GM21619 (cell line): ENCODE measurements at regions not wholly inside any gene's neighbourhood (a gene's known extent, or its start where the extent isn't known, plus 50 kb on each side); places are given as distances from the start of the nearest gene placed in this dataset.
A peak's percentile ranks its signal among the peaks of the same experiment; 100 is the strongest.

Source experiments
- ATAC-seq: cut with Tn5 transposase; IDR thresholded peaks from one replicate; pipeline ENCODE4 v1.9.1; 2021; ENCODE audit not compliant: unreplicated experiment

- ATAC-seq, result no peak
Measured at GRCh38 chr1:78351551-78352216, 139.1 kb upstream of the PTGFR start.

GRCh38 chr1:78355656-78356055 lies 135.1 kb upstream of the PTGFR start:
- ATAC-seq, result no peak

- ATAC-seq, result peak; percentile 56
Measured at GRCh38 chr1:78358165-78358564, 132.6 kb upstream of the PTGFR start.

- no peak for ATAC-seq
Measured at GRCh38 chr1:78359666-78360065, 131.1 kb upstream of the PTGFR start.

- no peak for ATAC-seq
Measured at GRCh38 chr1:78360584-78360983, 130.2 kb upstream of the PTGFR start.

GRCh38 chr1:78367700-78368099 lies 123.1 kb upstream of the PTGFR start:
- no peak for ATAC-seq

- no peak for ATAC-seq
Measured at GRCh38 chr1:78369546-78369945, 121.2 kb upstream of the PTGFR start.

GRCh38 chr1:78370356-78370755 lies 120.4 kb upstream of the PTGFR start:
- peak; percentile 78 for ATAC-seq

GRCh38 chr1:78370779-78371482 lies 119.8 kb upstream of the PTGFR start:
- ATAC-seq, result peak; percentile 75

GRCh38 chr1:78373676-78374075 lies 117.1 kb upstream of the PTGFR start:
- no peak for ATAC-seq

GRCh38 chr1:78375996-78376395 lies 114.8 kb upstream of the PTGFR start:
- ATAC-seq, result no peak

- ATAC-seq, result peak; percentile 97
Measured at GRCh38 chr1:78377356-78377928, 113.3 kb upstream of the PTGFR start.

- ATAC-seq, result no peak
Measured at GRCh38 chr1:78383923-78384322, 106.9 kb upstream of the PTGFR start.

- peak; percentile 96 for ATAC-seq
Measured at GRCh38 chr1:78385744-78386462, 104.9 kb upstream of the PTGFR start.

- ATAC-seq, result no peak
Measured at GRCh38 chr1:78387201-78387600, 103.6 kb upstream of the PTGFR start.

- ATAC-seq, result no peak
Measured at GRCh38 chr1:78387871-78388270, 102.9 kb upstream of the PTGFR start.

GRCh38 chr1:78388275-78388674 lies 102.5 kb upstream of the PTGFR start:
- ATAC-seq, result no peak

- ATAC-seq, result no peak
Measured at GRCh38 chr1:78401148-78401547, 89.6 kb upstream of the PTGFR start.

GRCh38 chr1:78408192-78408591 lies 82.6 kb upstream of the PTGFR start:
- no peak for ATAC-seq

- ATAC-seq, result no peak
Measured at GRCh38 chr1:78408810-78409209, 82.0 kb upstream of the PTGFR start.

- no peak for ATAC-seq
Measured at GRCh38 chr1:78410643-78411042, 80.1 kb upstream of the PTGFR start.

- no peak for ATAC-seq
Measured at GRCh38 chr1:78411707-78412106, 79.1 kb upstream of the PTGFR start.
